Tibial artery (tissue), 4 donors: ENCODE measurements at regions not wholly inside any gene's neighbourhood (a gene's known extent, or its start where the extent isn't known, plus 50 kb on each side); places are given as distances from the start of the nearest gene placed in this dataset.

ENCODE experiments used
- DNase-seq, 2 donors: peaks; one replicate each; pipeline ENCODE4 v3.0.0-alpha.2; 2019
- H3K27ac ChIP-seq, 2 donors: fragments of 200-600 bp; sonication (generic) in 1 of 2; 1 replicate in 1 of 2; 2 replicates in 1 of 2; pipeline ENCODE4 v1.5.1; 2018 to 2019; ENCODE audit warnings: mild to moderate bottlenecking in 1 of 2
- H3K27me3 ChIP-seq, 2 donors: fragments of 200-600 bp; sonication (generic) in 1 of 2; one replicate each; pipeline versions ENCODE4 v1.5.1 to v1.6.0; 2016 to 2019
- H3K36me3 ChIP-seq, 3 donors: fragments of 200-600 bp; sonication (generic) in 2 of 3; one replicate each; pipeline ENCODE4 v1.5.1; 2016 to 2019; ENCODE audit warnings: mild to moderate bottlenecking in 2 of 3
- H3K4me1 ChIP-seq, 4 donors: fragments of 200-600 bp; sonication (generic) in 2 of 4; 1 replicate in 3 of 4; 2 replicates in 1 of 4; pipeline ENCODE4 v1.5.1; 2016 to 2019
- H3K4me3 ChIP-seq, 2 donors: fragments of 200-600 bp; sonication (generic) in 1 of 2; 1 replicate in 1 of 2; 2 replicates in 1 of 2; pipeline ENCODE4 v1.5.1; 2018 to 2019; ENCODE audit warnings: mild to moderate bottlenecking in 2 of 2
- H3K9me3 ChIP-seq, 3 donors: fragments of 200-600 bp; sonication (generic) in 1 of 3; one replicate each; pipeline ENCODE4 v1.5.1; 2016 to 2019
- CTCF ChIP-seq, 2 experiments: fragments of 200-600 bp in 1 of 2; fragments of 450-650 bp in 1 of 2; IDR thresholded peaks; one replicate each; pipeline ENCODE4 v1.5.1; 2017 to 2019; ENCODE audit warnings: antibody characterized with exemption in 2 of 2, mild to moderate bottlenecking in 1 of 2, moderate library complexity in 1 of 2
- intact Hi-C: fragments of 100-400 bp; cut with DNase I; formaldehyde crosslinking; loops from one replicate; pipeline ENCODE4 v1.15.0; 2023; ENCODE audit warnings: low total_unique reads

- H3K27me3 ChIP-seq: no peaks in the 10 kb centered on the region
- H3K27ac ChIP-seq: no peak overlapping the region
- TF ChIP-seq CTCF (IDR thresholded peaks at IDR 0.05): no peak
- intact Hi-C loops: no loop called here
- H3K4me3 ChIP-seq: no peak overlapping the region
- H3K36me3 ChIP-seq: no peaks in the 10 kb centered on the region
- DNase-seq: no peak
- H3K4me1 ChIP-seq: no peaks in the 10 kb centered on the region
- H3K9me3 ChIP-seq: no peaks in the 10 kb centered on the region
Measured at GRCh38 chr2:40975151-40975550, 523.3 kb upstream of the SLC8A1 start.

- no peak overlapping the region for H3K4me3 ChIP-seq
- DNase-seq: no peak
- H3K9me3 ChIP-seq: no peaks in the 10 kb centered on the region
- no peaks in the 10 kb centered on the region for H3K27me3 ChIP-seq
- no peaks in the 10 kb centered on the region for H3K36me3 ChIP-seq
- H3K27ac ChIP-seq: no peak overlapping the region
- no peaks in the 10 kb centered on the region for H3K4me1 ChIP-seq
- TF ChIP-seq CTCF (IDR thresholded peaks at IDR 0.05): no peak
- intact Hi-C loops: no loop called here
Measured at GRCh38 chr2:40997362-40997761, 545.5 kb upstream of the SLC8A1 start.

GRCh38 chr2:41000374-41000773, 548.5 kb upstream of the SLC8A1 start:
- Histone ChIP-seq H3K9me3 (no peaks in the 10 kb centered on the region), H3K27me3 (no peaks in the 10 kb centered on the region), H3K4me3 (no peak overlapping the region), H3K27ac (no peak overlapping the region), H3K36me3 (no peaks in the 10 kb centered on the region), H3K4me1 (no peaks in the 10 kb centered on the region)
- no peak for TF ChIP-seq CTCF (IDR thresholded peaks at IDR 0.05)
- intact Hi-C loops: no loop called here
- DNase-seq: no peak

- H3K4me1 ChIP-seq: no peaks in the 10 kb centered on the region
- no peaks in the 10 kb centered on the region for H3K36me3 ChIP-seq
- H3K4me3 ChIP-seq: no peak overlapping the region
- H3K27ac ChIP-seq: no peak overlapping the region
- intact Hi-C loops: no loop called here
- no peaks in the 10 kb centered on the region for H3K27me3 ChIP-seq
- no peak for DNase-seq
- H3K9me3 ChIP-seq: no peaks in the 10 kb centered on the region
- no peak for TF ChIP-seq CTCF (IDR thresholded peaks at IDR 0.05)
Measured at GRCh38 chr2:41000906-41001305, 549.0 kb upstream of the SLC8A1 start.

- Histone ChIP-seq H3K27me3 (no peaks in the 10 kb centered on the region), H3K27ac (no peak overlapping the region), H3K36me3 (no peaks in the 10 kb centered on the region), H3K9me3 (no peaks in the 10 kb centered on the region), H3K4me1 (no peaks in the 10 kb centered on the region), H3K4me3 (no peak overlapping the region)
- TF ChIP-seq CTCF (IDR thresholded peaks at IDR 0.05): no peak
- intact Hi-C loops: no loop called here
- DNase-seq: no peak
Measured at GRCh38 chr2:41004700-41005099, 552.8 kb upstream of the SLC8A1 start.

GRCh38 chr2:41020358-41020757, 568.5 kb upstream of the SLC8A1 start:
- no peaks in the 10 kb centered on the region for H3K27me3 ChIP-seq
- no peak for TF ChIP-seq CTCF (IDR thresholded peaks at IDR 0.05)
- H3K36me3 ChIP-seq: no peaks in the 10 kb centered on the region
- H3K4me3 ChIP-seq: no peak overlapping the region
- no peak for DNase-seq
- no peaks in the 10 kb centered on the region for H3K4me1 ChIP-seq
- no peak overlapping the region for H3K27ac ChIP-seq
- no peaks in the 10 kb centered on the region for H3K9me3 ChIP-seq
- intact Hi-C loops: no loop called here
